Islet precursor cell (in vitro differentiated cells): ENCODE measurements at regions not wholly inside any gene's neighbourhood (a gene's known extent, or its start where the extent isn't known, plus 50 kb on each side); places are given as distances from the start of the nearest gene placed in this dataset.

Source experiments
- DNase-seq: peaks from one replicate; pipeline ENCODE4 v3.0.0-alpha.2; 2018

DNA sequence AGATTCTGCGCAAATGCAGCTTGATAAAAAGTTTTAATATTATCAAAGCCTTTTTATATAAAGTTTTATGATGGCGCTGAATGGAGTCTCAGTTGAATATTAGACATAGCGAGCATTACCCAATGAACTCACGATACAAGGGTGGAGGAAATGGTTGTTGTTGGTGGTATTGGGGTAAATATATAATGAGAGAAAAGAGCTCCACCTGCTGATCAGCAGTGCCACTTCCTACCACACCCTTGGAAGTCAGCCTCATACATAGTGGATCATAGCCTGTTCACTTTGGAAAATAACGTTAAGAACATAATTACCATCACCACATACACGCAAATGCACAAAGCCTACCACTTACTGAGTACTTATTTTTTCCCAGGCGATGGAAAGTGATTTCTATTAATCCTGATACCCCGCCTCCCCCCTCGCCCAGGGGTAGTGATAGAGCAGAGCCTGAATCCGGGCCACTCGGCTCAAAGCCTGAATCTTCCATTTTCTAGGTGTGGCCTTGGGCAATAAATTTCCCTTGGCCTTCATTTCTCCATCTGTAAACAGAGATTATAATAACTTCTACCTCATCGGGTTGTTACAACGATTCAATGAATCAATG is 358.3 kb downstream of the KLF5 start:
- no peak for DNase-seq

DNA sequence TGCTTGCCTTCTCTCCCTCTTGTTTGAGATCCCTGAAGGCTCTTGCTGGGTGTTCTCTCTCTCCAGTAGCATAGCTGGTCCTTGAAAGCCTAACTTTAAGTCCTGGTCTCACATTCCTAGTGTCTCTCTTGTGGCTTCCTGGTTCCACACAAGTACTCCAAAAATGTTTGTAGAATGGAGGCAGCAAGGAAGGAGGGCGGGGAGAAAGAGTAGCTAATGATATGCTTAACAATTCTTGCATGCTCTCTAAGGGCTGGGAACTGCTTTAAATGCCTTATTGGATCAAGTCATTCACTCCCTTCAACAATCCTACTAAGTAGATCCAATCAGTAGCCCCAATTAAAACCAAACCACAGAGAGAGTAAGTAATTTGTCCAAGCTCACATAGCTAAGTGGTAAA is 357.3 kb downstream of the KLF5 start:
- peak; percentile 63 for DNase-seq

DNA sequence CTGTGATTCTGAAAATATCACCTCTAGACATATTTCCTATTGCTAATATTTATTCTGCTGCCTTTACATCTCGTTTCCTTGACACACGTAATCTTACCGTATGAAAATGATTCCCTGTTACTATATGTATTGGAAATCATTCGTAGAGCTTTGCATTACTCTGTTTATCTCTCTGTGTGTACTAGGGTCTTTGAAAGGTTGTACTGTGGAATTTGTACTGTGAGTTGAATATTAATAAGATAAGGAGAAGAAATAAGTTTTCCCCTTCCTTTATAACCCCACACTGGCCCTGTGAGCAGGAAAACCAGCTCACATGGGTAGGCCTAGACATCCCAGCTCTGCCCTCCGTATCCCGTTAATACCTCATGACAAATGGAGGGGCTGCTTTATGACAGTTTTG is 354.9 kb downstream of the KLF5 start:
- no peak for DNase-seq

DNA sequence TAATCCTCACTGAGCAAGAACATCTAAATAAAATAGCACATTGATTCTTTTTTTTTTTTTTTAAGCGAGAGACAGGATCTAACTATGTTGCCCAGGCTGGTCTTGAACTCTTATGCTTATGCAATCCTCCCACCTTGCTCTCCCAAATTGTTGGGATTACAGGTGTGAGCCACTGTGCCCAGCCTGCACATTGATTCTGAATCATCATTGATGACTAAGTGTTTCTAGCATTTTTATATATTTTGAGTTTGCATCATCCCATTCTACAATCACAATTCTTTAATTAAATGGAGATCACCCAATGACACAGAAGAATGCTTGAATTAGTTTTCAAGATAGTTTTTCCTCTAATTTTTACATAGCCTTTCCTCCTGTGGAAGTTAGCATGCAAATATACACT is 354.1 kb downstream of the KLF5 start:
- no peak for DNase-seq

DNA sequence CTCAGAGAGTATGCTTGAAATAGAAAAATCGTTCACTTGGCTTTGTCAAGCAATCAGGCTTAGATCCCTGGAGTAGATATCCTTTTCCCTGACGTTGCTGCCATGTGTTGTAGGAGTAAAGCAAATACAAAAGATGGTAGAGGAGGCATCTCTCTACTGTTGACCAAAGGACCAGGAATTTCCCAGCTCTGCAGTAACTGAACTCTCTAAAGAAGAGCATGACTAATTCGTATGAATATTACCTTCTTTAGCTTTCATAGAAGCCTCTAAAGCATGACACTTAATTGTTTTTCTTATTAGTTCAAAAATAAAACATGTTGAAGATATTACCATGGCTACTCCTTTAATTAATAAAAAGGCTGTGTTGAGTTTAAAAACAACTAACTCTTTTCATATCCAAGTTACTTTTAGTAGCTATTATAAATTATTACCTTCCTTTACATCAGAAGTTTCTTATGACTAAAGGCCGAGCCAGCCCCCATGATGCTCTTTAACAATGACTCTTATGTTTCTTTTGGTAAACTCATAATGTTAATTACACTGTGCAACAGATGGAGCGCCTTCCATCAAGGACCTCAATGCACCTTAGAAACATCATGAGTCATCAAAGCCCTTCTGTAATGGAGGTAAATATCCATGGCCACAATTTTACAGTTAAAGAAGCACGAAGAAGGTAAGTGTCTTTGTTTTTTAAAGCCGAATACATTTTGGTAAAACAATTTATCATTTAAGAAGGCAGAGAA is 352.4 kb downstream of the KLF5 start:
- no peak for DNase-seq

DNA sequence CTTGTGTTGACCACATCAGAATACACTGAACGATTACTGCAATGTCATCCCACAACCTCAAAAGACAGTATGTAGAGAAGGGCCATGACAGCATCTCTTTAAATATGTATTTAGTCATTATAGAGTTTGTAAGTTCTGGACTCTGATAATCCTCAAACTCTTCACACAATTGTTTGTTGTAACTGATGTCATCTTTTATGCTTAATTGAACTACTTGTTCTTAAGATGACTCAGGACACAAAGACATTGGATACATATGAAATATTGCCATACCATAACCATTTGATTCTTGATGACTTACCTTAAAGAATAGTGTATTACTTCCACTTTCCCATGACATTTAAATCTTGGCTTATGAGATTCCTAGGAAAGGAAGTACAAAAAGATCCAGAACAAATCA is 347.6 kb downstream of the KLF5 start:
- DNase-seq = no peak

DNA sequence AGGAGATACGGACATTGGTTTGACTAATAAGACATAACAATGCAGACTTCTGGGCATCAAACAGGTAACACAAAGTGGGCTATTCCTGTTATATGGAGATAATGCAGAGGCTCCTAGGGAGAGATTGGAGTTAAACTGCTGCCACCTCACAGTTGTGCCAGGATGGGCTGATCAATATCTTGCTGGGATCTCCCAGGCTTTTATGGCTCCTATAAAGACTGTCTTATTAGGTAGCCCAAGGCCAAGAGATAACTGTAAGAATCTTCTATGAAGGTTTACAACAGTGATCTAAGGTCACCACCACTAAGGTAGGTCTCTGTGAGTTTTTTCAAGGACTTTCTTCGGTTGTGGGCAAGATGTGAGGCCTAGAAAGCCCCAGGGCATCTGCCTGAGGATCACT is 345.8 kb downstream of the KLF5 start:
- DNase-seq = no peak

DNA sequence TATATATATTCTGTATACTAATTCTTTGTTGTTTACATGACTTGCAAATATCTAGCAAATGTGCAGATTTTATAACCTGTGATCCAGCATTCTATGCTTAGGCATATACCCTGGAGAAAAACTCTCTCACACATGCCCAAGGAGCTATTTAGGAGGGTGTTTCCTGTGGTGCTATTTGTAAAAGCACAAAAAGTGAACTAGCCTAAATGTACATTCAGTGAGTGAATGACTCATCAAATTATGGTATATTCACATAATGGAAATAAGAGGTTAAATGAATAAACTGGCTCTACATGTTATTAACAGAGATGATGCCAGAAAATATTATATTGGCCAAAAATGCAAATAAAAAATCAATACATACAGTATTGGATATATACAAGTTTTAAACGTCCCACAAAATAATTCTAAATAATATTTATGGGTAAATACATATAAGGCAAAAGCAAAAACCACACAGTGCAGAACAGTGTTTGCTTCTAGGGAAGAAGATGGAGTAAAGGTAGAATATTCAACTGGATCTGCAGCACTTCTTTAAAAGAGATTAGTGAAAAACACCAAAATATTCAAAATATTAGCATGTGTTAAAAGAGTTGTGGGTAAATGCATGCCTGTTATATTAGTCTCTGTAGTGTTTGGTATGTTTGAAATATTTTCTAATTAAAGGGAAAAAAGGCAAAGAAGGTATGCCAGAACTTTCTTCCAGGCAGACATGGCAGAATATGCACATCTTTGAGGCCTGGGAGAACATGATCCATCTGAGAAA is 344.7 kb downstream of the KLF5 start:
- no peak for DNase-seq

DNA sequence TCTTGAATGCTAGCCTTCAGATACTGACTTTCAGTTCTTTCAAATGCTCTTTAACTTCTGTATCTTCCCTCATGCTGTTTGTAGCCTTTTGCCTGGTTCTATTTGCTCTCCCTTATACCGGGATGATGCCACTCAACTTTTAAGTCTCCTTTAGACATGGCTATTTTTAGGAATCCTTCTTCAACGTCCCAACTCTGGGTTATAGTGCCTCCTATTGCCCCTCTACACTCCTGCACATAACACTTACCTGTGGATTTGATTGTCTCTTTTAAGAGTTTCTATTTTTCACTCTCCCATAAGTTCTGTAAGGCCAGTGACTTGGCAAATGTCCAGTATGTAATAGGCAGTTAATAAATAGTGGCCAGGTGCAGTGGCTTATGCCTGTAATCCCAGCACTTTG is 343.0 kb downstream of the KLF5 start:
- DNase-seq = no peak

DNA sequence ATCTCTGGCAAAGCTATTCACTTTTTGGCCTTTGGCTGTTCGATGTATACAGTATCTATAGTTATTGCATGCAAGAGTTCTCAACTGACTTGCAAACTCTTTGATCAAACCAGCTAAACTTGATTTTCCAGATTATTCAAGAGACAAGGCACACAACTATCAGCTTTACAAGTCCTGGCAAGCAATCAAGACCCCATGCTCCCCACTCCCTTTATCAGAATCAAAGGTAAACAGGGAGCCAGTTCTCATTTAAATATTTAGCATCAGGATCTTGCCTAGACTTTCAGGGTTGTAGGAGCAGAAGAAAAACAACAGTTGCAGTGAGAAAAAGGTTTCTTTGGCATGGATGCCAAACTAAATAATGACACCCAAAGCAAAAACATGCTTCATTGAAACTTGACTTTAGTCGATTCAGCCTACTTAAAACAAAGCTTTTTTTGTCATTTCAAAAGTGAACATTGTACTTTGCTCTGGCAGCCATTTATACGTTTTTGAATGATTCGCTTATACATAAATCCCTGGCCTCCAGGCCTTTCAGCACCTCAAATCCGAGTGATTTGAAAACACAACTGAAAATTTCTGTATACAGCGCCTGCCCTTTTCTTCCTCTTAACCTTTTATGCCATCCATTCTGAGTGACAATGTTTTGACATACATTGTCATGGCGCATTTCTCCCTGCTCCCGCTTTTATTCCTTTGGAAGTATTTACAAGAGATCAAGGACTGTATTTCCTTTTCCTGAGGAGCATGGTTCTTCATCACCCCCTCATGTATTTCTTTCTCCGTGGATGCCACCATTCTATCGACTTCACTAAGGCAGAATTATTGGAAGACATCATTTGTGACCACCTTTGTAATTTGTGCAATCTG is 340.8 kb downstream of the KLF5 start:
- no peak for DNase-seq

DNA sequence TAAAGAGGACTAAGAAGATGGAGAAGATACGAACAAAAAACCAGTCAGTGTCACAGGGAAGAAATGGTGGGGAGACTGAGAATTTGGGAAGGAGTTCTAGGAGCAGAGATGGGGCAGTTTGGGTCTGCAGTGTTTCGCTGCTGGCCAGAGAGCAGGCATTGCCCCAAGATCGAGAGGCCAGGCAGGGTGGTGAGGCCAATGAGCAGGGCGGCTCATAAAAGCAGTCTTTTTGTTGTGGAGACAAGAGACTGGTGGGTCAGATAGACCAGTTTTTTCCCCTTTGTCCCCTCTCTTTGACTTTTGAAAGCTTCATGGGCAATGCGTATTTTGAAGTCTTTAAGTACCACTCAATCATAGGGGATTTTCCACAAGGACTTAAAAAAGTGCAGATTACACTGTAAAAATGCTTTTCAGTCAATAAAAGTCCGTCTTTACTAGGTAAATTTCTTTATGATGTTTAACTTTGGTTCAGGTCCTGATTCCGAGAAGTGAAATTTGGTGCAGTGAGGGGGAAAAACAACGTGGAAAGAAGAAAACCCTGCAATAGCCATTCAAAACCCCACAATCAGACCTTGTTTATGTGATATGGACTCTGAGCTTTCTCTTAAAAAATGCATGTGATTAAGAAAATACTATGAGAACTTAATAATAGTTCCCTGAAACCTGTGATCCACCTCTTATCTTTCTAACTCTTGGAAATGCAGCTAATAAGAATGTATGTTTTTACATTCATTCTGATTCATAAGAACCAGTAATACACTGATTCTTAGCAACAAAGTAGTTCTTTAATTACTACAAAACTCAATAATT is 338.9 kb downstream of the KLF5 start:
- DNase-seq = no peak

DNA sequence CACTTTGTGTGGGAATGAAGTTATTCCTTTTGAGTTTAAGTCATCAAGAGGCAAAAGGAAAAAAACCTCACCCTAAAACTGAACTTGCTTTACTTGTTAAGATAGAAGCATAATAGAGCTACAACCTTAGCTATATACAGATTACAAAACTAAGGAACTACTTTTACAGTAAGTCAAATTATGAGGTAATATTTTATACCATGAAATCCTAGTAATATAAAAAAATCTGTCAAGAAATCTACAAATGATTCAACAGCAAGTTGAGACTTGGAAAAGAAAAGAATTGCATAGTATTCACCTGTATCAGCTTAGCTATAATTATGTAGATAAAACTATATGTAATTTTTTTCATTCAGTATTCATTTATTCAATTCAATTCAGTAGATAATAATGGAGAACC is 335.3 kb downstream of the KLF5 start:
- no peak for DNase-seq

DNA sequence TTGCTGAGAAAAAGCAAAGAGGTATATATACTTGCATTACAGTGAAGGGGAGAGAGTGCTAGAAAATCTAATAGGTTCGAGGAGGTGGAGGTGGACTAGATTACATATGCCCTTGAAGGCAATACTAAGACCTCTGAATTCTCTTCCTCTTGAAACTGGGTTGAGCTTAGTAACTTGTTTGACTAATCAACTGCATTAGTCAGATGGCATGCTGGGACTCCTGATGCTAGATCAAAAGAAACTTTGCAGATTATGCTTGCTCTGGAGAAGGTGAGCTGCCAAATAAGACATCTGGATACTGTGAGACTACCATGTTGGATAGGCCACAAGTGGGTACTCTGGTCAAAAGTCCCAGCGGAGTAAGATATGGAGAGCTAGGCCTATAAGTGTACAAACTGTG is 331.3 kb downstream of the KLF5 start:
- DNase-seq = no peak

DNA sequence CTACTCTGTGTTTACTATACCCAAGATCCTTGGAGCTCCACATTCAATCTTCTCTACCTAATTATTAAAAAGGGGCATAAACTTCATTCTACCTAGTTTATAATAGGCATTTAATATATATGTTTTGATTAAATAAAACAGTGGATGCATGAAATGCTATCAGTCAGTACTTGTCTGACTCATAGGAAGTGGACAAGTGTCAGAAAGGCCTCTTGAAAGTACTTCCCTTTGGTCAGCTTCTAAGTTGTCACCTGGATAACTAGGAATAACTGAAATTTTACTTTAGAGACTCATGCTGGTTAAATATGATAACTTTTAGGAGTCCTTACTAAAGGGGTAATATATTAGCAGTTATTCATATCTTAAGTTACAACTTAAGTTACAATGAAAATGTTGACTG is 329.8 kb downstream of the KLF5 start:
- no peak for DNase-seq

DNA sequence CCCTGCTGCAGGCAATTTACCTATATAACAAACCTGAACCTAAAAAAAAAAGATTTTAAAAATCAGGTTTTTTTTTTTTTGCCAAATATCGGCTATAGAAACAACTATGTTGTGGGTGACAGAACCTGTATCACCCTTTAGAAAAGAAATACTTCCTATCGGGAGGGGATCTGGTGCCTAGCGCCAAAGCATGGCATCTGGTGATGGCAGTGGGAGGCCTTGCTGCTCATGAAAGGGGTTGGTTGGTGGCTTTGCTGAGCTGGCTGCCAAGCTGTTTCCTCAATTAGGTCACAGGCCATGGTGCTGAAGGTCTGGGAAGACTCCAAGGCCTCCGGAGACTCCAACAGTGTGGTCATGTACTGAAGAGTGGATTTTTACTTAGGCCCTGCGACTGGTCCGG is 328.5 kb downstream of the KLF5 start:
- DNase-seq = no peak

DNA sequence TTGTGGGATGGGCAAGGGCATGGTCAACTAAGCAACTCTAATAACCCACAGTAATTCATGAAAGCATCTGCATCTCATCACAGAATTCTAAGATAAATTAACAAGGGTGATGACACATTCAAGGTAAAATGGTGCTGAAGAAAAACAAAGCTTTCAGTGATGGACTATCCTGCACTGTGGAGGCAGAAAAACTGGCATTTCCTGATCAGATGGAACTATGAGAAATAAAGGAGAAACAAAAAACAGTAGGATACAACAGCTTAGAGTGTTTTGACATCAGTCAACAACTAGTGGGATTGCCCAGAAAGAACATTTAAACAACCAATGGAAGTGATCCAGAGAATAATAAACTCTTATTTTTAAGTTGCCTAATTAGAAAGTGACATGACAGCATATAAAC is 327.0 kb downstream of the KLF5 start:
- DNase-seq = no peak

DNA sequence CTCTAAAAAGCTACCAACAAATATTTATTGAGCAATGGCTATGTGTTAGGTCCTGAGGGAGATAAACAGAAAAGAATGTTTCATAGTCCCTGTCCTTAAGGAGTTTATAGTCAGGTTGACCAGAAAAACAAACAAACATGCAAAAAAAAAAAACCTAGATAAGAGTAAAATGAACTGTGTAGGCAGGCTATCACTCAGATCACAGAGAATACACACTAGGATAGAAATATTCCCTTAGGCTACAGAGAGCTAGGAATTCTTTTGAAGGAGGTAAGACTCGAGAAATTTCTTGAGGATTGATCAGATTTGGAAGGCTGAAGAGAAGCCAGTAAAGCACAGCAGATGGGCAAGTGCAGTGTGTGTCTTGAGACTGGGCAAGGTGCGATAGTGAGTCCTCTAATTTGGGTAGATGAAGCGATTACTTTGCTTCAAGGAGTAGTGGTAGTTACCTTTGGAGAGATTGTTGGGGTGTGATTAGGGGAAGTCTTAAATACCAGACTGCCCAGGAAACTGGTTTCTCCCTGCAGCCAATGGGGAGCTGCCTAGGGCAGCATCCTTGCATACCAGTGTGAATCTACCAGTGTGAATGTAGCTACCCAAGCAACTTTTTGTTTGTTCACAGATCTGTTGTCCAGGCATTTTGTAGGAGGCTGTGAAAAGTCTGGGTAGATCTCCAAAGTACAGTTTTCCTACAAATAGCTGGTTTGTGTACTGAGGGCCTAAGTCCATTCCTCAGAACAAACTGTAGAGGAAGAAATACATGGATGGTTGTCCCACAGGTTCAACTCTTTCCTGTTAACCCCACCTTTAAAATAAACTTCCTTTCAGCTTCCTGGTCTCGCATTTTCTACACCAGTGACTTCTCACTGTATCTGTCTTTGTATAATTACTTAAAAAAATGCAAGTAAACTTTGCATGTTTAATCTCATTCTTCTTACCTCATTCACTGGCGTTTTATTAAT is 314.1 kb downstream of the KLF5 start:
- peak; percentile 58 for DNase-seq

DNA sequence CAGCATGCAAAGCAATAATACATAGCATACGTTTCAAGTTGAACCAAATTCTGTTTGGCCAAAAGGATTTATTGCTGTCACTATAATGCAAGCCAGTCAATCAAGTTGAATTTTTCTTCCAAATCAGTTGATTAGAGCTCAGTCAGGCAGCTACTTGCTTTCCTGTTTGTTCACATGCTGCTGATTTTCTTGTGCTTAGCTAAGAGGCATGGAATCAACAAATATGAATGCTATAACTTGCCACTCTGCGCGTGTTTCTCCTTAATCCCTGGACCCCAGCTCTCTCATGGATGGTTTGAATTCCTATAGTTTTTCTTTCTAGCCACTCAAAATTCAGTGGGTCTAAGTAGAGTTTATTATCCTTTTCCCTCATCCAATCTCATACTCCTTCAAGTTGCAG is 311.3 kb downstream of the KLF5 start:
- no peak for DNase-seq

DNA sequence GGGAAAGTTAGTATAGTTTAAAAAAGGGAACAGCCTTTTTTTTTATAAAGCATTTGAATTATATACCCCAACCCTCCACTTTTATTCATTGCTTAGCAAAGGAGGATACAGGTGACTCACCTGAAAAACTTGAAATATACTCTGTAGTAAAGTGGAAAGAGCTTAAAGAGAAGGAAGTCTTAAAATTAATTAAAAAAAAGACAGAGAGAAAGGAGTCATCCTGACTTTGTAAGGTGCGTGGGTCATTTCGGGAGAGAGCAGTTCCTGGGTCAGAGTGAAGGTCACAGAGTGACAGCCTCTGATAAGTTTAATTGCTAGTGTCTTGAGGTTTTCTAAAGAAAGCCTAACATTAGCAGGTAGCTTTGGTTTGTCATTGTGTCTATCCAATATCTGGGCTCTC is 310.3 kb downstream of the KLF5 start:
- DNase-seq = no peak

DNA sequence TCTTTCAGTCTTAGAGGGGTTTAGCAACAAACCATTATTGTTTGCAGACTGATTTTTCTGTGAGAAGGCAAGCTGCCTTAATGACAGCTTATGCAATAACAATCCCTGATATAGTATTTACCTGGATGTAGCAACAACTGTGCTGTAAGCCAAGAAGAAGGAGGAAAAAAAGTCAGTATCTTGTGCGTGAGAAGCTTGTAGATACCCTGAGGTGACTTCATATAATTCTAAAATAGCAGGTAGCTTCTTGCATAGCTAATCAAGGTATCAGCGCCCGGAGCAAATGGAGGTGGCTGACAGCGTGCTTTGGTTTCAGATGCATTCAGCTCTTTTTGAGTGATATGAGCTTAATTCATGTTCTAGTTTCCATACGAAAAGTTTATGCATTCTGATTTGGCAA is 309.8 kb downstream of the KLF5 start:
- DNase-seq = no peak

DNA sequence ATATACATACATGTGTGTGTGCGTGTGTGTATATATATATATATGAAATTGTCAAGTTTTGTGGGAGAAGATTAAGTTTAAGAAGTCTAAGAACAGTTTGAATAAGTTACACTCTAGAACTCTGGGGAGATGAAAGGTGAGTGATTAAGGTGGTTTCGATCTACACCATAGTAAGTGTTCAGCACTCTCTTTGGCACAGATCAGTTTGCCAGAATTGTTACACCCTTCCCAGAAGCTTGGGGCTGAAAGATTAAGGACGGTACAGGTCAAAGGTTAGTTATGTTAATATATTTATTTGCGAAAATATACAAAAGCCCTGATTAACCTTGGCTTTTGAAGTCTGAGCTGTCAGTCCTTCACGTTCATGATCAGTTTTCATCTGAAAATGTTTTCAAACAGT is 309.1 kb downstream of the KLF5 start:
- DNase-seq = no peak
